ENCODE measurements at regions not wholly inside any gene's neighbourhood (a gene's known extent, or its start where the extent isn't known, plus 50 kb on each side); places are given as distances from the start of the nearest gene placed in this dataset.
"Not testable (repeated sequence)": the region's sequence is repeated elsewhere in the genome, so short reads cannot be mapped to it uniquely, and the experiment has no call there.

DNA sequence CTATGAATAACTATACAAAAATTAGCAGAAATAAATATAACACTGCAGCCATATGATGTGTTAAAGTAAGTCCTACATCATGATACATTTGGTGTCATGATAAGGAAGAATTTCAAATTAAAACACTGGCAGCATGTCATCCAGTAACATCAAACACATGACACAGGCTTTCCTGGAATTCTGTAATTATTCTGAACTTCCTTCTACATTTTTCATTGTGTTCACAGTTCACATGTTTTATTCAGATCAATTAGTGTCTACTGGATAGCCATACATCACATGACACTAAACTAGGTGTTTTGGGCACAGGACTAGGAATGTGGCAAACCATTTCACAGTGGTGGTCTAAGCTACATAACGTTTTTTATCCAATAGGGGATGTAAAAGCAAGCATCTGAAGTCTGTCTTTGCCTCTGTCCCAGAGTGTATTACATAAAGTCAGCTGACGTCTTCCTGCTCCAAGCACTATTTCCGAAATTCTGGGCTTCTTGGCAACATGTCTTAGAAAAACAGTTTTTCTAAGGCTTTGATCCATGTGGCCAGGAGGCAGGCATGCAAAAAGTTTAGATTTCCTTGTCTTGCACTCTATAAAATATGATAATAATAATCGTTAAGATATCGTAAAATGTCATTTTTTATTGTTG lies 707.9 kb downstream of the CENPC start:
- no peak for DNase-seq (ENCODE audit: low read depth)

DNA sequence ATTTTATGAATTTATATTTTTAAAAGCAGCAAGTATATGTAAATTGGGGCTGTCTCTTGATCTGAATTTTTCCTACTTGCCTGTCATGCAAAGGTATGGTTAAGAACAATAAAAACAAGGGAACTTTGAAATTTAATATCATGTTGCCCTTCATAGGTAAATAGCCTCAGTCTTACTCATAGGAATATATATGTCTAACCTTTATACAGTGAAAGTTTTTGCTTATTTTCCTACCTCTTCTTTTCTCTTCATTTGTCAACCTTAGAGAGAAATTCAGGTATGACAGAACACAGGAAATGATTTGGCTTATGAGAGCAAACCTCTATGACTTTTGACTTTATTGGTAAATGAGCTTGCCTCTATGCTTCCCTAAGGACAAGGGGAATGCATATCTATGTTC lies 716.0 kb downstream of the CENPC start:
- no peak for DNase-seq (ENCODE audit: low read depth)

DNA sequence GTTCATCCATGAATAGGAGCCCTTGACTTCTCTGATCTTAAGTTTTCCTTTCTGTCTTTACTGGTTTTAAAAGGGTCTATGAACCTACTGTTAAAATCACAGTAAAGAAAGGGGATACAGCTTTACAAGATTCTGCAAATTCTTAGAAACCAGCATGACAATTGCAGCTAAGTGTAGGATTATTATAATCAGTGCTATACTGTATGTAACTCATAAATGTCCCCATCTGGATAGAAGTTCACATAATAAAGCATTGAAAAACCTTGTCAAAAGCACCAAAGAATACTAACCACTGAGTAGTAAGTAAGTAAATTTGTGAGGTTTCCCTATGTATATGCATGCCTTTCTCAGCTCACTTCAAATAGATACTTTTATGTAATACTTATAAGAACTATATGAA lies 724.6 kb downstream of the CENPC start:
- DNase-seq (ENCODE audit: low read depth): no peak

DNA sequence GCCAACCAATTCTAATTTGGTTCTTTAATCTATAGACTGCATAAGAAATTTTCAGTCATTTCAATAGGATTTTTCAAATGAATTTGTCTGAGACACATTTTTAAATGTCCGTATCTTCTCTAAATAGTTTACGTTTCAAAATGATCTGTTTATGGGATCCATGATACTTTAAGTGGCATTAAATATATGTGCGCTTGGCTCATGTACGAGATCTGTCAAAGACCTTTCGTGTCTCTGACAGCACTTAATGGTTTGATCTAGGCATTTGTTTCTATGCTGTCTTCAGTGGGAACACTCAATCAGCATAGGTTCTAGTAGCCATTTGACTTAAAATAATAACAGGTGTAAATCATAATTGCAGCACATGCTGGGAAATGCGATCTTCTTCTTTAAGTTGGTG lies 731.0 kb downstream of the CENPC start:
- DNase-seq (ENCODE audit: low read depth): no peak

DNA sequence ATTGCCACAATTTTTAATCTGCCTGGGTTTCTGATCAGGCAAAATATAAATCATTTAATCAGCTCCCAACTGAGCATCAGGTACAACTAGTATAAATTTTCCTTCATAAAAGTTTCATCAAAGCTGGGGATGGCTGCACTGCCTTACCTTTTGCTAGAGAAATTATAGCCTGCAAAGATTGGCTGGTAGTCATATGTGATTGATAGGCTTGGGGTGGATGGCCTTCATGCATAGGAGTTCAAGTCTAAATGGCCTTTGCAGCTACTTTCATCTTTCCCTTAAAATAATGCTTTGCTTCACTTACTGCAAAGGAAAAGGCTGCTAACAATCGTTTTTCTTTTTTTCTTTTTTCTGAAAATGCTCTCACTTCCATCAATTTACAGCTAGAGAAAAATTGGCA lies 739.7 kb downstream of the CENPC start:
- DNase-seq (ENCODE audit: low read depth): no peak

DNA sequence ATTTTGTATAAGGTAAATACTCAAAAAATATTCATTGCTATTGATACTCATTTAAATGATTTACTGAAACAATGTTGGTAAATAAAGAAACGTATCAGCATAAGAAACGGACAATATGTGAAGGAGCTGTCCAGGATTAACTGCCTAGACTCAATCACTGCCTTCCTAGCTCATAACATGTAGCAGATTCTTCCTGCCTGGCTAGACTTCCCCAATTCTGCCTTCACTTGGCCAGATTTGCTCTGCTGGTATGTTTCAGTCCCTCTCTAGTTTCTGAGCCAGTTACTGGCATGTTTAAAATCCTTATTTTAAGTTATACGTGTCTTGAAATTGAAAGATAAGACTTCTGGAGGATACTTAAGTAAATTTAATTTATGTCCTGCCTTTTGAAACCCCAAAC lies 740.3 kb downstream of the CENPC start:
- DNase-seq (ENCODE audit: low read depth): no peak

DNA sequence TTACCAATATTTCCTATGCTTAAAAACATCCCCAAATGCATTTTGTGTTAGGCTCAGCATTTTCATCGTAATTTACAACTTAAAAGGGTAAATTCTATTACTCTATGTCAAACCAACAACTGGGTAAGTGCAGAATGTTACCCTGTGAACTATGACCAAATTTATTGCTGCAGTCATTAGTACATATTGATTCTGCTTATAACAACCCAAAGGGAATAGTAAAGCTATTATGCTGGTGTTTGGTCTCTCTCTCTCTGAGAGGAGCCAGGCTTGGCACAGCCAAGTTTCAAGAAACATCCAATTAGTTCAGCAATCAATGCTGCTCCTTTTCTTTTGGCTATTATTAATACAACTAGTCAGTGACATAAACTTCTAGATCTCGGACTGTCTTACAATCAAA lies 747.7 kb downstream of the CENPC start:
- no peak for DNase-seq (ENCODE audit: low read depth)

DNA sequence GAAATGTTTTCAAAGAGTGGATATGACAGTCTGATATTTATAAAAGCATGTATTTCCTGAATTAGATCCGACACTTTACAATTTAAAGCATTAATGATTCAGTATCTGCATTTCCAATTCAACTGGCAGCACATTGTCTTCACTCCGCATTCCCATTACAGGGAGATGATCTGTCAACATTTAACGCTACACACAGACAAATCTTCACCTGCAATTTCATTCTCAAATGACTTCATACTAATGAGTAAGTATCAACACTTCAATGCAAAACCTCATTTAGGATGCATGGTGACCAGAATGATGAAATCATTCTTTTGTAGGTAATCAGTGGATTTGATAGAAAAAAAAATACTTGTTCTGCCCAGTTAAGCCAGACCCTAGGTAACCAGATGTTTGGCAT lies 749.6 kb downstream of the CENPC start:
- DNase-seq (ENCODE audit: low read depth): no peak

DNA sequence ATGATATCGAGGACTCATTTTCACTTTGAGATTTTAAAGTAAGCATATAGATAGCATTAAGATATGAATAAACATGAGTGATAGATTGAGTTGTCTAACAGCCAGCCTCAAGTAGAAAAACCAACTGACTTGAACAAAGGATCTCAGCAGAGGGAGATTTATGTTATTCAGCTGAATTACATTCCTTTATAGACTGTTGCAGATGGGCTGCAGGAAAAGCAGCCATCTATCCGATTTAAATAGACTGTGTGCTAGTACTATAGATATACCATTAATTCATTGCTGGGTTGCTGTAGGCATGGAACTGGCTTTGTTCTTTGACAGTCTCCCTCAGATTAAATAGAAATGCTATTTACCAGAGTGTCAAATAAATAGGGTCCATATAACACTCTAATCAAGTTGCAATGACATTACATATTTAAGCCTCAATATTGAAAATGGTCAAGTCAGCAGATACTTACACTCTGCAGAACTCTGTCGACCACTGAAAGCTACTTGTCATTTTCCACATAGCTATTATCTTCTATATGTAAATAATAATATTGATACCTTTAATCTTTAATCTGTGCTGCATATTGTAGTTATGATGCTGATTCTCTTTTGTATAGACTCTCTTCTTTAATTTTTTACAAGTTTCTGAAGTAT lies 750.8 kb downstream of the CENPC start:
- no peak for DNase-seq (ENCODE audit: low read depth)

DNA sequence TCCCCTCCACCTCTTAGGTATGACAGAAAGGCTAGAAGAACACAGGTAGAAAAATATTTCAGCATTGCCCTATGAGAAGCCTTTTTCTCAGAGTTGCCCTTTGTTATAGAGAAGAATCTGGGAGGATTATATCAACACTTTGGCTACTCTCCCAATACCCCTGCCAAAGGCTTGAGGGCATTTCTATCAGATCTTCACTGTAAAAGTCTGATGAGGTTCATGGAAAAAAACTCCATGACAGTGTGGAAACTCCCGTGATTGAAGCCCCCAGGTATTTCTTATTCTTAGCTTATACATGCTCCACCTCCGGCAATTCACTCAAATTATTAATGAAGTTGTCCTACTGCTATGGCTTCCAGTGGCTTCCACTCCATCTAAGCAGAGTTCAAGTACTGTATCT lies 753.6 kb downstream of the CENPC start:
- DNase-seq (ENCODE audit: low read depth): no peak

DNA sequence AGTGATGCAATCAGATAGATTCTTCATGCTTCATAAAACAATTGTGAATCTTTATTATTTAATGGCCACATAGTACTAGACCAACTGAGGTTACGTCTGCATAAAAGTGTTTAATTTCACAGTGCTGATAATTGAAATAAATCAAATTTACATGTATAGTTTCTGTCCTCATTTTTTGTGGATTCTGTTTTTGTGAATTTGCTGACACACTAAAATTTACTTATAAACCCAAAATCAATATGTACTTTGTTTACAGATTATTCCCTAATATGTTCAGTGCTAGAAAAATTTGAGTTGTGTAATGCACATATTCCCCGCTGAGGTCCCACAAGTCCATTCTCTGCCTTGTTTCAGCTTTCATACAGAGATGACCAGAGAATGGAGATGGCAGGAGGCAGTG lies 759.8 kb downstream of the CENPC start:
- DNase-seq (ENCODE audit: low read depth): no peak

DNA sequence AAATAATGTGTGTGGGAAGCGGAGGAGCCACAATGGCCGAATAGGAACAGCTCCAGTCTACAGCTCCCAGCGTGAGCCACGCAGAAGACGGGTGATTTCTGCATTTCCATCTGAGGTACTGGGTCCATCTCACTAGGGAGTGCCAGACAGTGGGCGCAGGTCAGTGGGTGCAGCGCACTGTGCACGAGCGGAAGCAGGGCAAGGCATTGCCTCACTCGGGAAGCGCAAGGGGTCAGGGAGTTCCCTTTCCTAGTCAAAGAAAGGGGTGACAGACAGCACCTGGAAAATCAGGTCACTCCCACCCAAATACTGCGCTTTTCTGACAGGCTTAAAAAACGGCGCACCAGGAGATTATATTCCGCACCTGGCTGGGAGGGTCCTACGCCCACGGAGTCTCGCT lies 762.6 kb downstream of the CENPC start:
- DNase-seq (ENCODE audit: low read depth): not testable (repeated sequence)

DNA sequence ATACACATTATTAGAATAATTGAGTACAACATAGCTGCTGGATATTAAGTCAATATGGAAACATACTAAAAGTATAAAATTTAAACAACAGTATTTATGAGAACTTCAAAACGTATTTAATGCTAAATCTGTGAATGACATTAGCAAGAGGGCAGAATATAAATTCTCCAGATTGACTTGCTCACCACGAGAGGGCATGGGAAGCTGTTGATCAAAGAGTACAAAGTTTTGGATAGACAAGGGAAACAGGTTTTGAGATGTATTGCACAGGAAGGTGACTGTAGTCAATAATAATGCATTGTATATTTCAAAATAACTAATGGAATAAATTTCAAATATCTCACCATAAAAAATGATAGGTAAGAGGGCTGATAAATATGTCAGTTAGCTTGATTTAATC lies 768.2 kb downstream of the CENPC start:
- DNase-seq (ENCODE audit: low read depth): no peak

DNA sequence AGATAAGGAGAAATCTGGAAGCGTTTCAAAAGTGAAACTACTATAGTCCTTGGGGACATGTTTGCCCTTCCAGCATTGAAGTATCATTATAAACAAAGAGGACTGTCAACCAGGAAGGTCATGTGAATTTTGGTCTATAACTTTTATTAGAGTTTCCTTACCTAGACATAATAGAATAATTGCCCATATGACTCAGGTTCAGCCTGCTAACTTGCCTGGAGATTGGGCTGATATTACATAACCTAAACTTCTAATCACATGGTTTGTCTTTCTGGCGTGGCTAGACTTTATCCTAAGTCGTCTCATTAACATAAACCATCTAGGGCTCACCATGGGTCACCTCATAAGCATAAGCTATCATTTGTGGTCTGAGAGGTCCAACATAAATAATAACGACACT lies 775.9 kb downstream of the CENPC start:
- DNase-seq (ENCODE audit: low read depth): peak; percentile 18

DNA sequence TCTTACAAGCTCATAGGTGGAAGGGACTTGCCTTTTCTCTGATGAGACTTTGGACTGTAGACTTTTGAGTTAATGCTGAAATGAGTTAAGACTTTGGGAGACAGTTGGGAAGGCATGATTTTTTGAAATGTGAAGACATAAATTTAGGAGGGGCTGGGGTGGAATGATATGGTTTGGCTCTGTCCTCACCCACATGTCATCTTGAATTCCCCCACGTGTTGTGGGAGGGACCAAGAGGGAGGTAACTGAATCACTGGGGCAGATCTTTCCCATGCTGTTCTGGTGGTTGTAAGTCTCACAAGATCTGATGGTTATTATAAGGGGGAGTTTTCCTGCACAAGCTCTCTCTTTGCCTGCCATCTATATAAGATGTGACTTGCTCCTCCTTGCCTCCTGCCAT lies 777.9 kb downstream of the CENPC start:
- DNase-seq (ENCODE audit: low read depth): no peak

DNA sequence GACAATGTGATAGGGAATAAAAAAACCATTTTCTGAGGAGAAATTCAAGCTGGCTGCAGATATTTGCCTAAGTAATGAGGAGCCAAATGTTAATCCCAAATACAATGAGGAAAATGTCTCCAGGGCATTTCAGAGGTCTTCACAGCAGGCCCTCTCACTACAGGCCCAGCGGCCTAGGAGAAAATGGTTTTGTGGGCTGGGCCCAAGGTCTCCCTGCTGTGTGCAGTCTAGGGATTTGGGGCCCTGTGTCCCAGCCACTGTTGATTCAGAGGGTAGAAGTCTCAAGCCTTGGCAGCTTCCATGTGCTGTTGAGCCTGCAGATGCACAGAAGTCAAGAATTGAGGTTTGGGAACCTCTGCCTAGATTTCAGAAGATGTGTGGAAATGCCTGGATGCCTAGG lies 778.7 kb downstream of the CENPC start:
- no peak for DNase-seq (ENCODE audit: low read depth)

DNA sequence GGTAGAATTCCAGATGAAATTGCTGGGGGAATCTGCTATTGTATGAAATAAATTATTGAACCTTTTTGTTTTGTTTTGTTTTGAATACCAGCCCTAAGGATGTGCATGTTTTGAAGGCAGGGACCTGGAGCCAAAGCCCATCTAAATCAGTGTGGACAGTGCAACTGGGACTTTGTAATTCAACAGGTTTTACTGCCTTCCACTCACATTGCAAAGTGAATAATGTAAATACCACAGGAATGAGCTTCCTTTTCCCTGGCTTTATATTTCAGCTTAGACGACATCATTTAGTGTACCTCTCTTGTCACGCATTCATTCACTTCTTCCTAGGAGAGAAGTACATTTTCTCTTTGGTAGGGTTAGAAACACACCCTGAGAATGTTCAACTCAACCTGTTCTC lies 795.0 kb downstream of the CENPC start:
- DNase-seq (ENCODE audit: low read depth): peak; percentile 36

DNA sequence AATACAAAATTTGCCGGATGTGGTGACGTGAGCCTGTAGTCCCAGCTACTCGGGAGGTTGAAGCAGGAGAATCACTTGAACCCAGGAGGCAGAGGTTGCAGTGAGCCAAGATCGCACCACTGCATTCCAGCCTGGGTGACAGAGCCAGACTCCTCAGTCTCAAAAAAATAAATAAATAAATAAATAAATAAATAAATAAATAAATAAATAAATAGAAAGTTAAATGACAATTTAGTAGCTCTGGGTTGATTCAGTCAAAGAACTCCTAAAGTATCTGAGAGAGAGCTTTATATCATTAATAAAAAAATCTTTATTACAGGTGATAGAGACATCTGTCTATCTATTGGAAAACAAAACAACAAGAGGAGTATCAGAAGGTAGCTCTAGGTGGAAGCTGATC lies 798.4 kb downstream of the CENPC start:
- not testable (repeated sequence) for DNase-seq (ENCODE audit: low read depth)

DNA sequence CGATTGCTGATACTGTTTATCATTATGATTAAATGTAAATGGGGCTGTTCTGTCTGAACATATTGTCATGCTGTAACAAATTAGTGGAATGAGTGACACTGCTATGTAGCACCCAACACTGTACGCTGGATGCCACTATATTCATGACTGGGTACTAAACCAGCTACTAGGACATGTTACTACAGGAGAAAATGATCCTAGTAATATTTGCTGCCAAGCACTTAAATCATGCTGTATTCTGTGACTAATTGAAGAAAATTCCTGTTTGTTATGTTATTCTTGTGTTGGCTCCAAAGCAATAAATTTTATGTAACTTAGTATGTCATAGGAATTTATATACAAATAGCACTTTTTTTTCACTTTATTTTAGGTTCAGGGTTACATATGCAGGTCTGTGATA lies 804.2 kb downstream of the CENPC start:
- peak; percentile 16 for DNase-seq (ENCODE audit: low read depth)

DNA sequence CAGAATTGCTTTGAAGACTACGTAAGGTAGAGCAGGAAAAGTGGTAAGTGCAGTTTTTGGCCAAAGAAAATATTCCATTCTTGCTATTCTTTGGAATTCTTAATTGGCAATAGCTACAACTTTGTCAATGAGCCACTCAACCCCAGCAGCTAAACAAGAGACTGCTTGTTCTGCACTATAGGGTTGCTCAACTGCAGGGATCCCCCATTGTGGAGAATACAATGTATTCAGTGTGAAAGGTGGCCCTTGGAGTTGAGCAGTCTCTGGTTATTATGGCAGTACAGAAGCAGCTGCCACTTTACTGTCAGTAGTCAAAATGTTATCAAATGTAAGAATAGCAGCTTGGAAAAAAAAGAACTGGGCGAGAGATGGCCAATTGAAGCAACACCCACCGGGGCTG lies 808.7 kb downstream of the CENPC start:
- no peak for DNase-seq (ENCODE audit: low read depth)

DNA sequence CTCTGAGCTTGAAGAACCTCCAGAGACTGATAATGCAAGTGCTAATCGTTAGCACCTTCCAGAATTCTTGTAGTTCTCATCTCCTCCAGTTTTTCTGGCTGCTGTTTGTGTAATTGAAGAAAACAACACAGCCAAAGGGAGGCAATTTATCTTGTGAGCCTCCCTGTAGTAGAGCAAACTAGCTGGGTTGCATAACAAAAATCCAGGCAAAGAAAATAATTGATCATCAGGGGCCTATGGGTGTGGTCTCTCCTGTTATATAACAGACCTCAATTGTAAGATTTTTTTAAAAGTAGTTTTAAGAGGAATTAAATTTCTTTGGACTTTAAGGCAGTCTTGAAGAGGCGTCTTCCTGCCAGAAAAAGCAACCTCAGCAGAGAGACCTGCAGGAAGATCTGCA lies 817.0 kb downstream of the CENPC start:
- DNase-seq (ENCODE audit: low read depth): no peak

DNA sequence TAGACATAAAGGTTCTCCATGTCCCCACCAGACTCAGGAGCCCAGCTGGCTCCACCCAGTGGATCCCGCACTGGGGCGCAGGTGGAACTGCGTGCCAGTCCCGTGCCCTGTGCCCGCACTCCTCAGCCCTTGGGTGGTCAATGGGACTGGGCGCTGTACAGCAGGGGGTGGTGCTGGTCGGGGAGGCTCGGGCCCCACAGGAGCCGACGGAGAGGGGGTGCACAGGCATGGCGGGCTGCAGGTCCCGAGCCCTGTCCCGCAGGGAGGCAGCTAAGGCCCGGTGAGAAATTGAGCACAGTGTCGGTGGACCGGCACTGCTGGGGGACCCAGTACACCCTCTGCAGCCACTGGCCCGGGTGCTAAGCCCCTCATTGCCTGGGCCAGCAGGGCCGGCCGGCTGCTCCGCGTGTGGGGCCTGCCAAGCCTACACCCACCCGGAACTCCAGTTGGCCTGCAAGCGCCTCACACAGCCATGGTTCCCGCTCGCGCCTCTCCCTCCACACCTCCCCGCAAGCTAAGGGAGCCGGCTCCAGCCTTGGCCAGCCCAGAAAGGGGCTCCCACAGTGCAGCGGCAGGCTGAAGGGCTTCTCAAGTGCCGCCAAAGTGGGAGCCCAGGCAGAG lies 832.9 kb downstream of the CENPC start:
- DNase-seq (ENCODE audit: low read depth): not testable (repeated sequence)

DNA sequence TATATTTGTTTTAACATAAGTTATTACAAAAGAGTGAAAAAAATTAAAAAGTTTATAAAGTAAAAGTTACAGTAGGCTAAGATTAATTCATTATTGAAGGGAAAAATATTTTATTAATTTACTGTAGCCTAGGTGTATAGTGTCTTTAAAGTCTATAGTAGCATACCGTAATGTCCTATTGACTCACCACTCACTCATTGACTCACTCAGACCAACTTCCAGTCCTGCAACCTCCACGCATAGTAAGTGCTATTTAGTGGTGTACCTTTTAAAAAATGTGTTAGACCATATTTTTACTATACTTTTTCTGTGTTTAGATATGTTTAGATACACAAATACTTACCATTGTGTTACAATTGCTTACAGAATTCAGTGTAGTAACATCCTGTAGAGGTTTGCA lies 841.1 kb downstream of the CENPC start:
- peak; percentile 24 for DNase-seq (ENCODE audit: low read depth)

DNA sequence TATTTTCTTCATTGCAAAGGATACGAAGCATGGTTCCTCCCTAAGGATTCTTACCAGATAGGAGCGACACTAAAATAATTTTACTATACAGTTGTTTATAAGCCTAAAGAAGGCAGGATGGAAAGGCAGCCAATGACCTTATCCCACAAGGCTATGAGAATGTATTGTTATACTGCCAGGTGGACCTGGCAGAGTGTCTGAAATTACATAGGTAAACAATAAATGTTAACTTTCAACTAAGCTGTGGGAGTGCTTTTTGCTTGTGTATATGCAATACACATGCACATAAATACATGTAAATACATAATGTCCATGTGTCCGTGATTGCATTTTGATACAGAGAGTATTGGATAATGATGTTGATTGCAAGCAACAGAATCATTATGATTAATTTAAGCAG lies 850.6 kb downstream of the CENPC start:
- no peak for DNase-seq (ENCODE audit: low read depth)

Measured in ELR (cell line).